Stromal cell of bone marrow (primary cell): ENCODE measurements at regions not wholly inside any gene's neighbourhood (a gene's known extent, or its start where the extent isn't known, plus 50 kb on each side); places are given as distances from the start of the nearest gene placed in this dataset.

Source experiments
- DNase-seq: peaks from one replicate; pipeline ENCODE4 v3.0.0-alpha.2; 2012; ENCODE audit warnings: low read depth

- no peak for DNase-seq
Measured at GRCh38 chr15:88744548-88745020, 58.7 kb upstream of the ACAN start.

GRCh38 chr15:88745065-88745464, 58.2 kb upstream of the ACAN start:
- no peak for DNase-seq

GRCh38 chr15:88745696-88746095, 57.5 kb upstream of the ACAN start:
- peak; percentile 76 for DNase-seq

GRCh38 chr15:88746451-88746850, 56.8 kb upstream of the ACAN start:
- DNase-seq, result no peak

GRCh38 chr15:88747111-88747510, 56.1 kb upstream of the ACAN start:
- no peak for DNase-seq

- DNase-seq, result no peak
Measured at GRCh38 chr15:88747631-88748030, 55.6 kb upstream of the ACAN start.

- DNase-seq, result peak; percentile 54
Measured at GRCh38 chr15:88748081-88748480, 55.2 kb upstream of the ACAN start.

GRCh38 chr15:88748651-88749050, 54.6 kb upstream of the ACAN start:
- no peak for DNase-seq

- DNase-seq, result no peak
Measured at GRCh38 chr15:88749699-88750098, 53.5 kb upstream of the ACAN start.

- no peak for DNase-seq
Measured at GRCh38 chr15:88752501-88752900, 50.7 kb upstream of the ACAN start.

- no peak for DNase-seq
Measured at GRCh38 chr15:88752951-88753350, 50.3 kb upstream of the ACAN start.
